Astrocyte (in vitro differentiated cells and primary cell): ENCODE measurements at regions not wholly inside any gene's neighbourhood (a gene's known extent, or its start where the extent isn't known, plus 50 kb on each side); places are given as distances from the start of the nearest gene placed in this dataset.

ENCODE experiments used
- EZH2 ChIP-seq: IDR thresholded peaks from 2 replicates; pipeline ENCODE4 v1.6.1; 2012; ENCODE audit warnings: mild to moderate bottlenecking, low read length, inconsistent platforms; ENCODE audit not compliant: insufficient read depth
- TF ChIP-seq, protein P1 (sequence below): IDR thresholded peaks from 2 replicates; pipeline ENCODE4 v1.5.1; 2011; ENCODE audit warnings: low read depth, mild to moderate bottlenecking, inconsistent platforms, low read length, moderate library complexity; ENCODE audit not compliant: insufficient read depth

DNA sequence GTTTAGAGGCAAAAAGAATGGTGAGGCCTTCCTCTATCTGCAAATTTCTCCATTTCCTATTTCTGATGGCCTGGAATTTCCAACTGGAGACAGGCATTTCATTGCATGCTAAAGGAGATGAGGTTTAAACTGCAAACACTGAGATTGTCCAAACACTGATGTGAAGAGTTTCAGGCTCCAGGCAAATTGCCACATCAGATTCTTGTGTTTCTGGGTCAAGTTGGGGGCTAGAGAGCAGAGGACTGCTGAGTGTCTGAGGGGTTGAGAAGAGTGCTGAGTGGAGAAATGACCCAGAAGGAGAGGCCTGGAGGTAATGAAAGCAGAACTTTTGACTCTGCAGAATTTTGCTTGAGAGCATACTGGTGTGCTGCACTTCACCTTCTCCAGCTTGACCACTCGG, 216.7 kb upstream of the MPHOSPH6 start:
- TF ChIP-seq, protein P1, sequence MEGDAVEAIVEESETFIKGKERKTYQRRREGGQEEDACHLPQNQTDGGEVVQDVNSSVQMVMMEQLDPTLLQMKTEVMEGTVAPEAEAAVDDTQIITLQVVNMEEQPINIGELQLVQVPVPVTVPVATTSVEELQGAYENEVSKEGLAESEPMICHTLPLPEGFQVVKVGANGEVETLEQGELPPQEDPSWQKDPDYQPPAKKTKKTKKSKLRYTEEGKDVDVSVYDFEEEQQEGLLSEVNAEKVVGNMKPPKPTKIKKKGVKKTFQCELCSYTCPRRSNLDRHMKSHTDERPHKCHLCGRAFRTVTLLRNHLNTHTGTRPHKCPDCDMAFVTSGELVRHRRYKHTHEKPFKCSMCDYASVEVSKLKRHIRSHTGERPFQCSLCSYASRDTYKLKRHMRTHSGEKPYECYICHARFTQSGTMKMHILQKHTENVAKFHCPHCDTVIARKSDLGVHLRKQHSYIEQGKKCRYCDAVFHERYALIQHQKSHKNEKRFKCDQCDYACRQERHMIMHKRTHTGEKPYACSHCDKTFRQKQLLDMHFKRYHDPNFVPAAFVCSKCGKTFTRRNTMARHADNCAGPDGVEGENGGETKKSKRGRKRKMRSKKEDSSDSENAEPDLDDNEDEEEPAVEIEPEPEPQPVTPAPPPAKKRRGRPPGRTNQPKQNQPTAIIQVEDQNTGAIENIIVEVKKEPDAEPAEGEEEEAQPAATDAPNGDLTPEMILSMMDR, result no peak
- no peak for TF ChIP-seq EZH2
